ENCODE measurements at regions not wholly inside any gene's neighbourhood (a gene's known extent, or its start where the extent isn't known, plus 50 kb on each side); places are given as distances from the start of the nearest gene placed in this dataset.
A peak's percentile ranks its signal among the peaks of the same experiment; 100 is the strongest.

DNA sequence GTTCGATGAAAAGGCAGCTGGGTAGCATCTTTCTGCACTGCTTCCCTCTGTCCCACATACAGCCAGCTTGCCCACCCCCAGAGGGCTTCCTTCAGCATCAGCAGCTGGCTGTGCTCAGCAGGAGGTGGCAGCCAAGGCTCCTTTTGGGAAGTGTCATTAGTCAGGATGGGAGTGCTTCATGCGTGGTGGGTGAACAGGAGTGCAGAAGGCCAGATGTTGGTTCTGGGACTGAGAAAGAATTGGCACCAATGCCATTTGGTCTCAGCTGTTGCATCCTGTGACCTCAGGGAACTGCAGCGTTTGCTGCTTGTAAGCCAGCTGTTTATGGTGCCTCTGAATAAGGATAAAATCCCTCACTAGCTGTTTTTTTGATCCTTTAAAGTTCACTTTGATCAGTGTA, 131.1 kb upstream of the SORCS3 start:
- dilution Hi-C loops (cut with HindIII; ENCODE audit: low sequenced_read_pairs, unreplicated experiment): no loop called here
- whole genome bisulfite sequencing, 2 experiments (ENCODE audit: extremely low coverage in 2 of 2, insufficient read length in 1 of 2): no CpG with 5 or more reads among the region's 3 CpGs
- Histone ChIP-seq H4K5ac (ENCODE audit: low read depth, low read length) (no peak overlapping the region), H2BK15ac (ENCODE audit: low read depth, low read length) (no peak overlapping the region), H3K56ac (ENCODE audit: extremely low read depth, insufficient read depth, low read length) (no peak overlapping the region), H2BK20ac (ENCODE audit: low read depth, low read length) (no peak overlapping the region), H2AFZ (replicated peaks; ENCODE audit: low read length, poor library complexity) (peak overlapping the region; percentile 16), H3K4me3 (ENCODE audit: insufficient read depth, low read depth, low read length) (no peak overlapping the region), H3K4me2 (ENCODE audit: low read depth, low read length) (no peak overlapping the region), H3K4ac (ENCODE audit: low read depth, low read length) (no peak overlapping the region), H3K27ac (ENCODE audit: insufficient read depth, low read length) (no peak overlapping the region), H2AK9ac (replicated peaks; ENCODE audit: low read depth, low read length, poor library complexity) (no peak overlapping the region), H3K14ac (replicated peaks; ENCODE audit: low read depth, low read length) (no peak overlapping the region), H3K27me3 (ENCODE audit: control insufficient read depth, insufficient read depth, low read length) (no peaks in the 10 kb centered on the region; the same call in 1 of the 2 replicates), H3K79me1 (ENCODE audit: low read depth in 1 of 2, low read length in 2 of 2) (no peaks in the 10 kb centered on the region), H2AK5ac (ENCODE audit: low read depth, low read length) (no peak overlapping the region), H3K4me1 (ENCODE audit: control insufficient read depth, insufficient read depth, low read length) (no peaks in the 10 kb centered on the region), H3K9me3 (ENCODE audit: control insufficient read depth, insufficient read depth, low read length) (no peaks in the 10 kb centered on the region), H4K8ac (ENCODE audit: low read depth in 2 of 2, low read length in 2 of 2) (no peak overlapping the region), H3K23ac (ENCODE audit: low read depth, low read length) (no peak overlapping the region), H2BK120ac (ENCODE audit: low read depth, low read length) (no peak overlapping the region), H3K36me3 (ENCODE audit: control insufficient read depth, insufficient read depth, low read length) (no peaks in the 10 kb centered on the region), H4K20me1 (ENCODE audit: insufficient read depth, low read length) (no peaks in the 10 kb centered on the region), H4K91ac (ENCODE audit: insufficient read depth, low read depth, low read length) (no peak overlapping the region), H3K9ac (ENCODE audit: low read depth, low read length) (no peak overlapping the region), H3K9me1 (ENCODE audit: insufficient read depth, low read length) (no peaks in the 10 kb centered on the region), H3K18ac (ENCODE audit: low read depth, low read length) (no peak overlapping the region), H2BK5ac (ENCODE audit: low read depth, low read length, poor library complexity, severe bottlenecking) (no peak overlapping the region)
- ChIA-PET CTCF (no interaction called here), POLR2A (ENCODE audit: unreplicated experiment) (no interaction called here)
- no peak for TF ChIP-seq FOS (IDR thresholded peaks at IDR 0.05; ENCODE audit: low read depth, low read length)
- no peak for TF ChIP-seq MAZ (IDR thresholded peaks at IDR 0.05; ENCODE audit: borderline replicate concordance, low read depth, low read length)
- no peak for TF ChIP-seq RAD21 (IDR thresholded peaks at IDR 0.05; ENCODE audit: low read length)
- no peak for TF ChIP-seq MXI1 (IDR thresholded peaks at IDR 0.05; ENCODE audit: borderline replicate concordance, low read depth, low read length)
- TF ChIP-seq, protein P1, sequence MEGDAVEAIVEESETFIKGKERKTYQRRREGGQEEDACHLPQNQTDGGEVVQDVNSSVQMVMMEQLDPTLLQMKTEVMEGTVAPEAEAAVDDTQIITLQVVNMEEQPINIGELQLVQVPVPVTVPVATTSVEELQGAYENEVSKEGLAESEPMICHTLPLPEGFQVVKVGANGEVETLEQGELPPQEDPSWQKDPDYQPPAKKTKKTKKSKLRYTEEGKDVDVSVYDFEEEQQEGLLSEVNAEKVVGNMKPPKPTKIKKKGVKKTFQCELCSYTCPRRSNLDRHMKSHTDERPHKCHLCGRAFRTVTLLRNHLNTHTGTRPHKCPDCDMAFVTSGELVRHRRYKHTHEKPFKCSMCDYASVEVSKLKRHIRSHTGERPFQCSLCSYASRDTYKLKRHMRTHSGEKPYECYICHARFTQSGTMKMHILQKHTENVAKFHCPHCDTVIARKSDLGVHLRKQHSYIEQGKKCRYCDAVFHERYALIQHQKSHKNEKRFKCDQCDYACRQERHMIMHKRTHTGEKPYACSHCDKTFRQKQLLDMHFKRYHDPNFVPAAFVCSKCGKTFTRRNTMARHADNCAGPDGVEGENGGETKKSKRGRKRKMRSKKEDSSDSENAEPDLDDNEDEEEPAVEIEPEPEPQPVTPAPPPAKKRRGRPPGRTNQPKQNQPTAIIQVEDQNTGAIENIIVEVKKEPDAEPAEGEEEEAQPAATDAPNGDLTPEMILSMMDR (conservative IDR thresholded peaks at IDR 0.05; ENCODE audit: low read depth, low read length): no peak
- no peak for TF ChIP-seq RCOR1 (IDR thresholded peaks at IDR 0.05; ENCODE audit: insufficient replicate concordance, low read length)
- no peak for TF ChIP-seq CEBPB (IDR thresholded peaks at IDR 0.05; ENCODE audit: low read depth, low read length)
- no peak for TF ChIP-seq SMC3 (IDR thresholded peaks at IDR 0.05; ENCODE audit: low read depth, low read length)
- no peak for TF ChIP-seq NFE2L2 (IDR thresholded peaks at IDR 0.05; ENCODE audit: low read depth, low read length)
- no peak for TF ChIP-seq CHD1 (IDR thresholded peaks at IDR 0.05; ENCODE audit: low read depth, low read length)
- no peak for TF ChIP-seq BHLHE40 (IDR thresholded peaks at IDR 0.05; ENCODE audit: low read depth, low read length)
- in situ Hi-C loops (cut with MboI; ENCODE audit: low sequenced_read_pairs): no loop called here
- ATAC-seq (ENCODE audit: low read depth): no peak
- DNase-seq: no peak
- intact Hi-C loops (cut with micrococcal nuclease): no loop called here
- BruUV-seq (replicated peaks): no TSS peak
